ENCODE measurements at regions not wholly inside any gene's neighbourhood (a gene's known extent, or its start where the extent isn't known, plus 50 kb on each side); places are given as distances from the start of the nearest gene placed in this dataset.
"Not testable (repeated sequence)": the region's sequence is repeated elsewhere in the genome, so short reads cannot be mapped to it uniquely, and the experiment has no call there.

GRCh38 chr3:134704133-134704532, 53.3 kb upstream of the KY start:
- intact Hi-C loops (cut with DNase I) = no loop called here
- DNase-seq (ENCODE audit: low spot score) = no peak

GRCh38 chr3:134704556-134704955, 53.7 kb upstream of the KY start:
- intact Hi-C loops (cut with DNase I) = no loop called here
- no peak for DNase-seq (ENCODE audit: low spot score)

- no peak for DNase-seq (ENCODE audit: low spot score)
- intact Hi-C loops (cut with DNase I) = loop anchor here in 1 of 2 donors (2.0 kb wide), 1 partner anchor 57 kb away; the partner anchor contains the start of gene KY
Observed at GRCh38 chr3:134707908-134708597, 57.2 kb upstream of the KY start.

- DNase-seq (ENCODE audit: low spot score) = no peak
- intact Hi-C loops (cut with DNase I) = loop anchor here in 1 of 2 donors (2.0 kb wide), 1 partner anchor 58 kb away; the partner anchor contains the start of gene KY
Observed at GRCh38 chr3:134708671-134709070, 57.8 kb upstream of the KY start.

GRCh38 chr3:134709076-134709475, 58.3 kb upstream of the KY start:
- intact Hi-C loops (cut with DNase I) = loop anchor here in 1 of 2 donors (2.0 kb wide), 1 partner anchor 58 kb away; the partner anchor contains the start of gene KY
- DNase-seq (ENCODE audit: low spot score) = no peak

- no peak for DNase-seq (ENCODE audit: low spot score)
- intact Hi-C loops (cut with DNase I) = loop anchor here (2.0 to 5.0 kb wide), 2 partner anchors 59 to 1092 kb away; partner anchors contain the start of gene KY (in 1 of the 2)
Observed at GRCh38 chr3:134709561-134710312, 58.9 kb upstream of the KY start.

GRCh38 chr3:134710313-134710680, 59.5 kb upstream of the KY start:
- no peak for DNase-seq (ENCODE audit: low spot score)
- intact Hi-C loops (cut with DNase I) = loop anchor here in 1 of 2 donors (5.0 kb wide), 1 partner anchor 1093 kb away; no protein-coding TSS in a partner anchor

GRCh38 chr3:134711284-134711683, 60.5 kb upstream of the KY start:
- DNase-seq (ENCODE audit: low spot score) = no peak
- intact Hi-C loops (cut with DNase I) = loop anchor here in 1 of 2 donors (5.0 kb wide), 1 partner anchor 1094 kb away; no protein-coding TSS in a partner anchor

- no peak for DNase-seq (ENCODE audit: low spot score)
- intact Hi-C loops (cut with DNase I) = loop anchor here in 1 of 2 donors (5.0 kb wide), 1 partner anchor 1096 kb away; no protein-coding TSS in a partner anchor
Observed at GRCh38 chr3:134713671-134714070, 62.8 kb upstream of the KY start.

- no peak for DNase-seq (ENCODE audit: low spot score)
- intact Hi-C loops (cut with DNase I) = no loop called here
Observed at GRCh38 chr3:134718726-134719125, 67.9 kb upstream of the KY start.

GRCh38 chr3:134721214-134721613, 70.4 kb upstream of the KY start:
- no peak for DNase-seq (ENCODE audit: low spot score)
- intact Hi-C loops (cut with DNase I) = no loop called here

- no peak for DNase-seq (ENCODE audit: low spot score)
- intact Hi-C loops (cut with DNase I) = no loop called here
Observed at GRCh38 chr3:134722969-134723368, 72.1 kb upstream of the EPHB1 start.

GRCh38 chr3:134729649-134730048, 65.4 kb upstream of the EPHB1 start:
- no peak for DNase-seq (ENCODE audit: low spot score)
- intact Hi-C loops (cut with DNase I) = no loop called here

GRCh38 chr3:134737516-134737915, 57.5 kb upstream of the EPHB1 start:
- intact Hi-C loops (cut with DNase I) = no loop called here
- no peak for DNase-seq (ENCODE audit: low spot score)

- DNase-seq (ENCODE audit: low spot score); intact Hi-C loops (cut with DNase I): not testable (repeated sequence)
Observed at GRCh38 chr3:134740077-134740476, 55.0 kb upstream of the EPHB1 start.

- intact Hi-C loops (cut with DNase I) = no loop called here
- DNase-seq (ENCODE audit: low spot score) = no peak
Observed at GRCh38 chr3:134742202-134742601, 52.9 kb upstream of the EPHB1 start.

GRCh38 chr3:134743006-134743405, 52.1 kb upstream of the EPHB1 start:
- intact Hi-C loops (cut with DNase I) = no loop called here
- no peak for DNase-seq (ENCODE audit: low spot score)

All from posterior vena cava (tissue), 2 donors.